ENCODE measurements at regions not wholly inside any gene's neighbourhood (a gene's known extent, or its start where the extent isn't known, plus 50 kb on each side); places are given as distances from the start of the nearest gene placed in this dataset.

DNA sequence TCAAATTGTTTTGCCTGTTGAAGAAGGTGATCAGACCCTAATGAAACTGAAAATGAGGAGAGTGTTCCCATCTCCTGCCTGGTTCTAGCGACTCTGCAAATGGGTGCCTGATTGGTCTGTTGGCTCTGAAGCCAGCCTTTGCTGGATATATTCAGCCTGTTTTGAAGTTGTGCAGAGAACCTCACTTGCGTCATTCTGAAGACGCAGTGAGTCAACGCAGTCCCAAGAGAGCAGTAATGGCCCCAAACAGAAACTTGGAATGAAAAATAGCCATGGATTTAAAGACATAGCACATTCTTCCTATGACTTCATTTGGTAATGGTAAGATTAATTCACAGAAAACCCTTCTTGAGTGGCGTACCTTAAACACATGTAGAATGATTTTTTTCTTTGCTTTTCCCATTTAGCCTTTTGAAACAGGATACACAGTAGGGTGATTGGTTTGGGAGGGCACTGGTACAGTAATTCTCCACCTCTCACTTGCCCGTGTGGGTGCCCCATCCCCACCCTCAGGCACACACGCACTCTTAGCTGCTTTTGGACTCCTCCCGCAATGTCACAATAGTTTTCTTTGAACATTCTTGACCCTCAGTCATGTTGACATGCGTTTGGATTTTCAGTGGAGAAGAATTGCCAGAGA lies 54.1 kb upstream of the ABL1 start:
- Histone ChIP-seq H3K36me3 (no peaks in the 10 kb centered on the region), H3K9me3 (no peaks in the 10 kb centered on the region), H3K4me3 (peak overlapping the region; percentile 32 to 46 (median 38)), H3K4me1 (peaks cover 0 to 73% (median 63%) of the 10 kb centered on the region in 4 donors), H3K27me3 (no peaks in the 10 kb centered on the region), H3K27ac (peak overlapping the region; percentile 91 to 97 (median 96))
- DNase-seq, result peak; percentile 95
- 73 to 80% methylated on average over 9 of the region's 9 CpGs for WGBS, 2 donors
- intact Hi-C loops (cut with DNase I), result loop anchor here (2.0 kb wide), 1 partner anchor 56 kb away; no protein-coding TSS in a partner anchor
- peak; percentile 83 to 88 for TF ChIP-seq POLR2A (IDR thresholded peaks at IDR 0.05)
- no peak for TF ChIP-seq CTCF (IDR thresholded peaks at IDR 0.05)
- peak; percentile 97 to 98 (median 98) for TF ChIP-seq POLR2AphosphoS5 (IDR thresholded peaks at IDR 0.05)
- peak; percentile 96 to 99 (median 98) for TF ChIP-seq EP300 (IDR thresholded peaks at IDR 0.05)

- Histone ChIP-seq H3K27ac (peak overlapping the region; percentile 91 to 97 (median 96)), H3K27me3 (no peaks in the 10 kb centered on the region), H3K4me3 (peak overlapping the region in 2 of 4 donors; percentile 43 to 46), H3K36me3 (no peaks in the 10 kb centered on the region), H3K9me3 (no peaks in the 10 kb centered on the region), H3K4me1 (peaks cover 0 to 72% (median 68%) of the 10 kb centered on the region in 4 donors)
- no peak for TF ChIP-seq POLR2A (IDR thresholded peaks at IDR 0.05)
- no peak for TF ChIP-seq POLR2AphosphoS5 (IDR thresholded peaks at IDR 0.05)
- no peak for TF ChIP-seq EP300 (IDR thresholded peaks at IDR 0.05)
- TF ChIP-seq CTCF (IDR thresholded peaks at IDR 0.05), result no peak
- intact Hi-C loops (cut with DNase I), result loop anchor here (2.0 kb wide), 1 partner anchor 55 kb away; no protein-coding TSS in a partner anchor
- 89 to 90% methylated on average over 1 of the region's 1 CpG for WGBS, 2 donors
- no peak for DNase-seq
These were observed 53.5 kb upstream of the ABL1 start for GRCh38 chr9:130781569-130781968.

- no peak for DNase-seq
- no peaks in the 10 kb centered on the region for H3K36me3 ChIP-seq
- H3K27ac ChIP-seq, result peak overlapping the region; percentile 91 to 97 (median 96)
- H3K4me1 ChIP-seq, result peaks cover 0 to 78% (median 70%) of the 10 kb centered on the region in 4 donors
- intact Hi-C loops (cut with DNase I), result no loop called here
- H3K4me3 ChIP-seq, result no peak overlapping the region
- TF ChIP-seq EP300 (IDR thresholded peaks at IDR 0.05), result peak in 1 of 4 donors; percentile 3
- TF ChIP-seq CTCF (IDR thresholded peaks at IDR 0.05), result no peak
- TF ChIP-seq POLR2A (IDR thresholded peaks at IDR 0.05), result no peak
- no peak for TF ChIP-seq POLR2AphosphoS5 (IDR thresholded peaks at IDR 0.05)
- H3K9me3 ChIP-seq, result no peaks in the 10 kb centered on the region
- WGBS, 2 donors, result 62 to 71% methylated on average over 4 of the region's 4 CpGs
- no peaks in the 10 kb centered on the region for H3K27me3 ChIP-seq
These were observed 52.0 kb upstream of the ABL1 start for GRCh38 chr9:130782886-130783530.

- no peak for TF ChIP-seq POLR2AphosphoS5 (IDR thresholded peaks at IDR 0.05)
- TF ChIP-seq POLR2A (IDR thresholded peaks at IDR 0.05), result no peak
- TF ChIP-seq EP300 (IDR thresholded peaks at IDR 0.05), result no peak
- no peak for TF ChIP-seq CTCF (IDR thresholded peaks at IDR 0.05)
- no peak overlapping the region for H3K4me3 ChIP-seq
- no peak for DNase-seq
- peak overlapping the region; percentile 40 to 76 (median 60) for H3K27ac ChIP-seq
- 87 to 90% methylated on average over 8 of the region's 8 CpGs for WGBS, 2 donors
- intact Hi-C loops (cut with DNase I), result no loop called here
- no peaks in the 10 kb centered on the region for H3K36me3 ChIP-seq
- peaks cover 0 to 59% (median 50%) of the 10 kb centered on the region in 4 donors for H3K4me1 ChIP-seq
- H3K27me3 ChIP-seq, result no peaks in the 10 kb centered on the region
- peaks cover 0 to 8% (median 3%) of the 10 kb centered on the region in 4 donors for H3K9me3 ChIP-seq
These were observed 50.0 kb upstream of the ABL1 start for GRCh38 chr9:130785053-130785452.

Data from sigmoid colon (tissue), 6 donors.